NCI-H345 (cell line): ENCODE measurements at regions not wholly inside any gene's neighbourhood (a gene's known extent, or its start where the extent isn't known, plus 50 kb on each side); places are given as distances from the start of the nearest gene placed in this dataset.
"Not testable (repeated sequence)": the region's sequence is repeated elsewhere in the genome, so short reads cannot be mapped to it uniquely, and the experiment has no call there.

Source experiments
- DNase-seq: peaks from one replicate; lab custom pipeline; 2025; lab: John Stamatoyannopoulos, UW

DNA sequence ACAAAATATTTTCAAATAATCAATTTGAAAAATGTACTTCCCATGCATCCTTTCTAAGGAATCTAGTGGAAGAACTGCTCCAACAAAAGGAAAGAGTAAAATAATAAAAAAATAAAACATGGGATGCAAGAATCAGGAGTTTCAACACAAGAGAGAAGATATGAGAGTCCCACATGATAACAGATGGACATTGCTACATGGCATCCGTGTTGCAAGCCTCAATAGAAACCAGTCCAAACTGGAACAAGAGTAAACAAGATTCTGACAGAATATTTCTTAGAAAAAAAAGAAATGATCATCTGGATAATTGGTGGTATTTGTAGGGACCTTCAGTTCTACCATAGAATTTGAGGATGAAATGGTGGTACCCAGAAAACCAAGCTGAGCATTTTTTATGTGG is 186.8 kb downstream of the FRK start:
- DNase-seq = no peak

DNA sequence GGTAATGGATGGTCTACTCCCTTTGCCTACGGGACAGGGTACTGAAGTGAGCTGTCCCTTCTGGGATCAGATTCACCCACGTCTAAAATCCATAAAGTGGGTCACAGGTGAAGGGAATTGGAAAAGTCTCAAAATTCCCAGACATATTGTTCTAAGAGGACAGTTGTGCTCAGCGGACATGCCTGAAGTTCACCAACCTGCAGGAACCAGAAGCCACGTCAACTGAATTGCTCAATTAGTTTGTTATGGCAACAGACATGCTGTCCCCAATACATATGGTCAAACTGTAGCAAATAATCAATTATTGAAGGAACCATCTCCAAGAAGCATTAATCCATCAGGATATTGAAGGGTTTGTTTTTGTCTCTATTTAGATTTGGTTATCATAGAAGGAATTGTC is 190.2 kb downstream of the FRK start:
- DNase-seq = no peak

DNA sequence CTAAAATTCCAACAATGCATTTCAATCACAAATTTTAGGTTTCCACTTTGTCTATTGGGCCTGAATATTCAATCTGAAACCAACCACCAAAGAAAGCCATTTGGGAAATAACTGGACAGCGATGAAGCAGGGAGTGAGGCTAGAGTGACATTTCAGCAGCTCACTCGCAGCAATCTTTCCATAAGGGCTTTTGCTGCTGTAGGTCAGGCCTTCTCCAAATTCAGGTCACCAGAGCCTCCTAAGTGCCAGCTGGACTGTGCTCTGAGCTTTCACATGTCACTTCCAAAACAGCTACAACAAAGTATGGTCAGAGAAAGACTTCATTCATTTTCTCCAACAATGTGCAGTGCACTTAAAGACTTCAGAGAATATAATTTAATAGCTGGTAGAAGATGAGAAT is 194.8 kb downstream of the FRK start:
- DNase-seq = no peak

DNA sequence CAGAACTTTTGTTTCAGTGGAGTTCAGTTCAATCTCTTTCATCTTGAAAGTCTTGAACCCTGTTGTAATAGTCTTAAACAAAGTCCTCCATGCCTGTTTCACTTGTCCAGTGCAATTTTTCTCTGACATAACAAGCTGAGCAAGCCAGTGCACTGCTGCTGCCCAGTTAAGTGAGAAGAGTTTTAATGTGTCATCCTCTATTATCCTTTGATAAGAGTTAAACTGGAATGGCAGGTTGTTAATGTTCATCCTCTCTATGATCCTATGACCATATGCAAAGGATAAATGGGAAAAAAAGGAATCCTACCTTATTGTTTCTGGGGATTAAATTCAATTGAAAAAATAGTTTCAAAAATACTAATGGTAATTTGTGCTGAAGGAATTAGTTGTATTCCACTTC is 197.5 kb downstream of the FRK start:
- no peak for DNase-seq

DNA sequence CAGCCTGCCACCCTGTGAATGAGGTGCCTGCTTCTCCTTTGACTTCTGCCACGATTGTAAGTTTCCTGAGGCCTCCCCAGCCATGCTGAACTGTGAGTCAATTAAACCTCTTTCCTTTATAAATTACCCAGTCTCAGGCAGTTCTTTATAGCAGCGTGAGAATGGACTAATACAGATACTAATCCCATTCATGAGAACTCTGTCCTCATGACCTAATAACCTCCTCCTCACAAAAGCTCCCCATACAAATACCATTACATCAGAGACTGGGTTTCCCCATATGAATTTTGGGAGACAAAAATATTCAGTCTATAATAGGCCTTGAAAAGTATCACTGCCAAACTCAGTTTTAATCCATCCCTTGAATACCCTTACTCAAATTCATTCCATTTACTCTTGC is 199.0 kb downstream of the FRK start:
- not testable (repeated sequence) for DNase-seq

DNA sequence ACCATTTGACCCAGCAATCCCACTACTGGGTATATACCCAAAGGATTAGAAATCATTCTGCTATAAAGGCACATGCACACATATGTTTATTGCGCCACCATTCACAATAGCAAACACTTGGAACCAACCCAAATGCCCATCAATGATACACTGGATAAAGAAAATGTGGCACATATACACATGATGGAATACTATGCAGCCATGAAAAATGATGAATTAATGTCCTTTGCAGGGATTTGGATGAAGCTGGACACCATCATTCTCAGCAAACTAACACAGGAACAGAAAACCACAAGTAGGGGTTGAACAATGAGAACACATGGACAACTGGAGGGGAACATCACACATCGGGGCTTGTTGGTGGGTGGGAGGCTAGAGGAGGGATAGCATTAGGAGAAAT is 201.1 kb downstream of the FRK start:
- not testable (repeated sequence) for DNase-seq

DNA sequence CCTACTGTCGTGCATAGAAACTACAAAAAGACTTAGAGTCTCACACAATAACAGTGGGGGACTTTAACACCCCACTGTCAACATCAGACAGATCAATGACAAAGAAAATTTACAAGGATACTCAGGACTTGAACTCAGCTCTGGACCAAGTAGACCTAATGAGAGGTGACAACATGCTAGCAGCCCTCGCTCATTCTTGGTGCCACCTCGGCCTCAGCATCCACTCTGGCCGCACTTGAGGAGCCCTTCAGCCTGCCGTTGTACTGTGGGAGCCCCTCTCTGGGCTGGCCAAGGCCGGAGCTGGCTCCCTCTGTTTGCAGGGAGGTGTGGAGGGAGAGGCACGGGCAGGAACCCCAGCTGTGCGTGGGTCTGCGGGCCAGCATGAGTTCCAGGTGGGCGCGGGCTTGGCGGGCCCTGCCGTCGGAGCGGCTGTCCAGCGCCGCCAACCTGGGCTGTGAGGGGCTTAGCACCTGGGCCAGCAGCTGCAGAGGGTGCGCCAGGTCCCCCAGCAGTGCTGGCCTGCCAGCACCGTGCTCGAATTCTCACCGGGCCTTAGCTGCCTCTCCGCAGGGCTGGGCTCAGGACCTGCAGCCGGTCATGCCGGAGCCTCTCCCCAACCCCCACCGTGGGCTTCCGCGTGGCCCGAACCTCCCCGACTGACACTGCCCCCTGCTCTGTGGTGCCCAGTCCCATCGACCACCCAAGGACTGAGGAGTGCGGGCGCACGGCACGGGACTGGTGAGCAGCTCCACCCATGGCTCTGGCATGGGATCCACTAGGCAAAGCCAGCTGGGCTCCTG is 205.6 kb downstream of the FRK start:
- no peak for DNase-seq

DNA sequence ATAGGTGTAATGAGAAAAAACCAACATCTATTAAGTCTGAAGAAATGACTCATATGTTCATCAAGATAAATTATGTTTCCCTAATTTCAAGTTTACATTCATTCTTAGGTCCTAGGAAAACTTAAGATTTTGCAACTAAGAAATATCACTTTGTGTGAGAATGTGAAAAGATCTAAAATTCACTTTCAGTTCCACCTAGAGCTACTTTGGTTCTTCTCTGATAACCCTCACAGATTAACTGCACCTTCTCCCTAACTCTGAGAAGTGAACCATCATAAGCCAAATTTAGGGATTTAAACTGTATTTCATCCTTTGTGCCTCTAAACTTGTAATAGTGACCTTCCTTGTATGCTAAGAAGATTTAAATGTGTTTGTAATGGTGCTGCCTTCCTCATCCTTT is 213.0 kb downstream of the FRK start:
- DNase-seq = no peak

DNA sequence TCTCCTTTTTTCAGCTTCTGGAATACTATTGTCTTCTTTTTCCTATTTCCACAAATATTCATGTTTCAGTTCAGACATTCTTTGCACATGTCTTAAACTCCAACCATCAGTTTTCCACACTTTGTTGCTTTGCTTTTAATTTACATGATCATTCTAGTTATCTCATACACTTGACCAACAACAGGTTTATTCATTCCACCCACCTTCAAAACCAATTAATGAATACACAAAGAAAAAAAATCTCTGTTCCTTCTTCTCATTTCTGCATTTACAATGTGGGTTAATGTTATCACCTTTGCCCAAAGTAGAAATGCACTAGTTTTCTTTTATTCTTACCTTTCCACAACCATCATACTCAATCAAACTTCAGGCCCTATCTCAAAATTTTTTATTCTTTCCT is 216.7 kb downstream of the FRK start:
- DNase-seq = no peak

DNA sequence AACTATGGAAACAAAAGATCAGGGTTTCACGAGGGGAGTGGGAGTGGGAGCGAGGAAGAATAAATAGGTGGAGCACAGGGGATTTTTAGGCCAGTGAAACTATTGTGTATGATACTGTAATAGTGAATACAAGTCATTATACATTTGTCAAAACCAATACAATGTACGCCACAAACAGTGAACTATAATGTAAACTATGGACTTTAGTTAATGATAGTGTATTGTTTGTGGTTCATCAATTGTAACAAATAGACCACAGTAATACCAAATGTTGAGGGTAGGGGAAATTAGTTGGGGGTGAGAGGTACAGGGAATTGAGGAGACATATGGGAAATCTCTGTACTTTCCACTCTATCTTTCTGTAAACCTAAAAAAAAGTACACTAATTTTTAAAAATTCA is 218.4 kb downstream of the FRK start:
- DNase-seq = no peak

DNA sequence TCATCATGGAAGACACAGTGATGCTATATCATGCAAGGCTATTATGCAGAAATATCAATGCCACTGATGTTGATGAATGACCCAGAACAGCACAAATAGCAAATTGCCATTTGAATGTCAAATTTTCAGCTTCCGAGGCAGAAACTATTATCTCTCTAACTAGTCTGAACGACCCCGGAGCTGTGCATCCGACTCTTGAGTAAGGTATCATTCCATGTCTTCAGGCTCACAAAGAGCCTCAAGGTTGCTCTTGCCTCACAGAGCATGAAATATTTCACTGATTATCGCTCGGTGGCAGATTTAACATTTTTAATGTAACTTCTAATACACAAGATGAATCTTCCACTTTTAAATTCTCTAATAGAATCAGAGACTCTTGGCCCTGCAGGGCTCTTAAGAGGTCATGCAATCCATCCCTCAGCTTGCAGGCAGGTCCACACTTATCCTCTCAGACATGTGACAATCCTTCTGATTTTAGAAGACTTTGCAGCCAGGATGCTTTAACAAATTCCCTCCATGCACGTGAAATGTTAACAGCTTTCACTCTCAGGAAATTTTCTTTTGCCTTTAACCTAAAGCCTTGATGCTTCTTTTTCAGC is 221.0 kb downstream of the FRK start:
- no peak for DNase-seq

DNA sequence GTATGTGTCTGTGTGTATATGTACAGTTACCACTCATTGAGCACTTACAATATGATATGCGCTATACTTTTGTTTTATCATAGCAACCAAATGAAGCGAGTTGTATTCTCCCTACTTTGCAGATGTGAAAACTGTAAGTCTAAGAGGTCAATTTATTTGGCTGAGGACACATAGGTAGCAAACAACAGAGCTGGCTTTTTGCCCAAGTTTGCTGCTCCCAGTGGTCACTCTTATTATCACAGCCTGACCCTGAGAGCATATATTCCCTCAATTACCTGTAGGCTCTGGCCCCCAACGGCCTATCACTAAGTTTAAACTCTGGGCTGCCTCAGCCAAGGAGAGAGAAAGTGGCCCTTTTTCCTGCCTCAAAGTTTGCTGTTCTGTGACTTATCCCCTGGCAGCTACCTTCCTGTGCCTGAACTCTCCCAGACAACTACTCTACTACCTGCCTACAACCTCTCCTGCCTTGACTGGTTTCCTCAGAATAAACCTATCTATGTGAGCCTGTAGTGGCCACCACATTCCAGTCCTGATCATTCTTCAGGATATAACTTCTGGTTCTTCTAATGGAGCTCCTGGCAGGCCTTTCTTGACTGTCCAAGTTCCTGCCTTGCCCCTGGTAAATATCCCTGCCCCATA is 221.8 kb downstream of the FRK start:
- no peak for DNase-seq

DNA sequence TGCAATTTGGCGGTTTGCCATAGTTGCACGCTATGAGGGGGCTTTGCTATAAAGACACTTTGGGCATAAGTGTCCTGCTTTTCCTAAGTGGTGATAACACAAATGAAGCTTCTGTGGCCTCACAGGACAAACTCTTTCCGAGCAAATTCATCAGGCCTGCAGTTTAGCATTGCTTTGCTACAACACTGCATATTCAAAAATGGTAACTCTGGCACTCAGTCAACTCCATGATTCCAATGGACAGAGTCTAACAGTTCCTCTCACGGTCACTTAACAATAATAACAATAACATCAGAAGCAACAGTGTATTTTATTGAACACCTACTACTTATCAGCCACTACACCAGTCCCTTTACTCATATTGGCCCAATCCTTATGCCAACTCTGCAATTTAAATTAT is 222.5 kb downstream of the FRK start:
- DNase-seq = no peak

DNA sequence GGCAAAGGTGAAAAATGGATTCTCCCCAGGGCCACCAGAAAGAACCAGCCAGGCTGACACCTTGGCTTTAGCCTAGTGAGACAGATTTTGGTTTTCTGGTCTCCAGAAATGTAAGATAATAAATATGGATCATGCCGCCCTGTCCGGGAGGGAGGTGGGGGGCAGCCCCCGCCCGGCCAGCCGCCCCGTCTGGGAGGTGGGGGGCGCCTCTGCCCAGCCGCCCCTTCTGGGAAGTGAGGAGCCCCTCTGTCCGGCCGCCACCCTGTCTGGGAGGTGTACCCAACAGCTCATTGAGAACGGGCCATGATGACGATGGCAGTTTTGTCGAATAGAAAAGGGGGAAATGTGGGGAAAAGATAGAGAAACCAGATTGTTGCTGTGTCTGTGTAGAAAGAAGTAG is 224.3 kb downstream of the FRK start:
- DNase-seq = not testable (repeated sequence)

DNA sequence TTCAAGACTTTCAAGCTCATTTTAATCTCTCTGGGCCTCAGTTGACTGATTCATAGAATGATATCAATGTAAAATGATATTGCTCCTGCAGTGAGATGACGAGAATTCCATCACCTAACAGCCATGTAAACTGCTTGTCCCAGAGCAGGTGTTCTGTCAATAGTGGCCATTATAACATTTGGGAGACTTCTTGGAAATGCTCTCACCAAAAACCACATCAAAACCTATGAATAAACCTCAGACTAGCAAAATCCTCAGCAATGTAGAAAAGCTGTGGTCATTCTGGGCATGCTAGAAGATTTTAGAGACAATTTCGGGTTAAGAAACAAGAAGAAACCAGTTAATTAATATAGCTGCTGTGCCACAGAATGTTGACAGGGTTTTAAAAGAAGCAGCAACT is 225.4 kb downstream of the FRK start:
- no peak for DNase-seq

DNA sequence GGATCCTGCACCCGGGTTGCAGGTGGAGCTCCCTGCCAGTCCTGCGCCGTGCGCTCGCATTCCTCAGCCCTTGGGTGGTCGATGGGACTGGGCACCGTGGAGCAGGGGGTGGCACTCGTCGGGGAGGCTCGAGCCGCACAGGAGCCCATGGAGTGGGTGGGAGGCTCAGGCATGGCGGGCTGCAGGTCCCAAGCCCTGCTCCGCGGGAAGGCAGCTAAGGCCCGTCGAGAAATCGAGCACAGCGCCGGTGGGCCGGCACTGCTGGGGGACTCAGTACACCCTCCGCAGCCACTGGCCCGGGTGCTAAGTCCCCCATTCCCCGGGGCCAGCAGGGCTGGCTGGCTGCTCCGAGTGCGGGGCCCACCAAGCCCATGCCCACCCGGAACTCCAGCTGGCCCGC is 226.1 kb downstream of the FRK start:
- not testable (repeated sequence) for DNase-seq

DNA sequence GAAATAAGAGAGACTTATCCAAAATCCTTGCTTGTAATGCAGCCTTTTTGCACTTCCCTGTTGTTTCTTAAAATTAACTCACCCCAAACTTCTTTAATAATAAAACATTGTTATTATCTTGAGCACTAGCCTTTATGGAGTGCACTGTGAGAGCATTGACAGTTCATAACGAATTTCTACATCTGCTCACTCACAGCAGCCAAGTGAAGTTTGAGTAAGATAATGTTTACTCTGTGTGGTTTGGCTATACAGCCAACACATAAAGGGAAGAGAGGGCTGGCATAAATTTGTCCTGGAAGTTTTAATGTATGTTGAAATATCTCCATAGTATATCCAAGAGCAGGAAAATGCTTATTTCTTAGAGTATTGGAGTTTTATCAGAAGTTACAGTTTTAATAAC is 227.9 kb downstream of the FRK start:
- DNase-seq = no peak

DNA sequence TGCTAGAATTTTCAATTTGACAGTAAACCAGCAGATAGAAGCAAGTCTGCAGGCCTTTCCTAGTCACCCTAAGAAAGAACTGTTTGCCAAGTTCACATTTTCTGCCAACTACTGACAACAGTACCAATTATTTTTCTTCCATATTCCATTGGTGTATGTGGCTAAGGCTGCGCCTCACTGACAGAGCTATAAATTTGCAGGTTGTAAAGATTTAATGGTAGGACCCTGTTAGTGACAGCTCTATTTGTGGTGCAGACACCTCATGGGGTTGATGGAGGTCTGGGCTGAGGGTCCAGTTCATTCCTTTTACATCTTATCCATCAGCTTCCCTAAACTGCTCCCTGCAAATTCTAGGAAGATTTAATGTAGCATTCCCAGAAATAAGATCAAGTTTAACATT is 228.5 kb downstream of the FRK start:
- DNase-seq = no peak

DNA sequence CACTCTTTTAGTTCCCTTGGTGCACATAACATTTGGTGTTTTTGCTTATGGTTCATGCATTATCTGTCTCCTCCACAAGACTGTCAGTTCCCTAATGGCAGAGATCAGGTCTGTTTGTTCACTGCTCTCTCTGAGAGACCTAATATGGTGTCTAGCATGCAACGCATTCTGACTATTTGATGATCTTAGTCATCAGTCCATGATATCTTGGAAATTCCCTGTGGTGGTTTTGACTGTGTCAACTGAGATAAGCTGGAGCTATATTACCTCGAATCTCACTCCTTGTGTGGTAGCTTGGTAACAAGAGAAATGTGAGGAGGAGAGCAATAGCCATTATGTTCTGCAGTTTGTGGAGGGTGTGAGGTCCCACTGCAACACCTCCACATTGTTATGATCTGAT is 229.8 kb downstream of the FRK start:
- no peak for DNase-seq

DNA sequence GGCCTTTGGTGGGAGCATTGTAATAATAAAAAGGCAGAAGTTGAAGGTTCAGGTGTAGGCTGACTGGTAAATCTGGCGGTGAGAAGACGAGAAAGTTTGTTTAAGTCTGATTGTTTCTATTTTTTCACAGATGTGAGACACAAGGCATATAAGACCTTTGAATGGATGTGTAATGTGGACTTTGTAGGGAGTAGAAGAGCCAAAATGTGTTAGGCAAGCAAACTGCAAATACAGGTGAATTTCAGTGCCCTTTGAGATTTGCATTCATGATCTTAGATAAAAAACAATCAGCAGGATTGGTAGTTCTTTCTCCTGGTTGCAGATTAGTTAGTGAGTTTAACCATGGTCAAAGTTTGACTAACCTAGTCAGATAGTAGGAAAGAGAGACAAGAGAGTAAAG is 238.9 kb downstream of the FRK start:
- no peak for DNase-seq

DNA sequence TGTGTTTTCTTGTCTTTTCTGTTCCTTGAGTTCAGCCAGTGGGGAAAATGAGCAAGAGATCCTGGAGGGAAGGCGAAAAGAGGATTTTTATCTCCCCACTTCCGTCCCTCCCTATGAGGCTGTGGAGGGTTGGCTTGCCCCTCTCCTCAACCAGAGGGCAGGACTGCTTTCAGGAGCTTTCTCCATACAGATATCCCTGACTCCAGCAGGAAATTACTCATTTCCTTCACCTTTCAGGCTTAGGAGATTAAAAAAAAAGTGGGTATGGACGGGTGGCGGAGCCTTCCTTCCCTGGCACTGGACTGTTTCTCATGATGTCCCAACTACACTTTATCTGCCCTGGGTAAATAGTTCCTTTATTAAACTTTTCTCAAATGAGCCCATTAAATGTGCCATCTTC is 241.2 kb downstream of the FRK start:
- DNase-seq = no peak

DNA sequence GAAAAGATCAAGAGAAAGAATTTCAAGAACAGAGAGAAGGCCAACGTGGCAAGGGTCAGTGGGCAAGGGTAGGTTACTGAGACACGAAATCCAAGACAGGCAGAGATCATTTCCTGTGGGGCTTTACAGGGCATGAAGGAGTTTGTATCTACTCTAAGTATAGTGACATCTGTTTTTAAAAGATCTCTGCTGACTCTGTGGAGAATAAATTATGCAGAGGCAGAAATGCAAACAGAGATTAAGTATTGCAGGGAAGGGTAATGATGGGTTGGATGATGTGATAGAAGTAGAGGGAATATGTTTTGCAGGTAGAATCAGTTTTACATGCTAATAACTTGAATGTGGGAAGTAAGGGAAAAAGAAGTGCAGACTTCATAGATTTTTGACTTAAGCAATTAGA is 243.5 kb downstream of the FRK start:
- no peak for DNase-seq

DNA sequence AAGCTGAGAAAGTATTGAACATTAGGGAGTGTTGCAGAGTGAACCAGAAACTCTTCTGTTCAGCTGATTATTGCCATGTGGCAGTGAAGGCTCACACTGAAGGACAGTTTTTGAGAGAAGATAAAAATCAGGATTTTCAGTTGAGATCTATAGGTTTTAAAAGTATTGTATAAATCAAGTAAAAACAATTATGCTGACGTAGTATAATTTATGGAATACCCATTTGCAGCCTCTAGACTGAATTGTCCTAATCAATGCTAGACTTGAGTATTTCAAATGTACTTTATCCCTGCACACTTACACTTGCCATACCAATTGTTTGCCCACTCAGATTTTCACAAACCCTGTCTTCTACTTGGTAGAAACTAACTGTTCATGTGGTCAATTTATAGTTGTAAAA is 245.8 kb downstream of the FRK start:
- DNase-seq = no peak

DNA sequence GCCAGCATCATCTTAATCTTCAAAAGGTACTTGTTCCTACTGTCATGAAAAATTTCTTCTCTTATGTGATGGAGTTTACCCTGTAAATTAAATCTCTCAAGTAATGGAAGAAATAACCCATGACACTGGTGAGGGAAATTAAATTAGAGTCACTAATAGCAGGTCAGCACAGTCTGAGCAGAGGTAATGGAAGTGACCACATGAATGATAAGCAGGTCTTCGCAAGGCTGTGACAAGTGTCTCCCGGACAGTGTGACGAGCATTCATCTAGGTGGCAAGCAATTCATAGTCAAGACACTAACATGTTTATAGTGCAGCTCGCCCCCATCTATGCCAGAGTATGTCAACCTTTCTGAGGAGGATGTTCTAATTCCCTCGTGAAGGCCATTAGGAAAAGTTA is 249.2 kb downstream of the FRK start:
- DNase-seq = no peak
